ENCODE measurements at regions not wholly inside any gene's neighbourhood (a gene's known extent, or its start where the extent isn't known, plus 50 kb on each side); places are given as distances from the start of the nearest gene placed in this dataset.
"Not testable (repeated sequence)": the region's sequence is repeated elsewhere in the genome, so short reads cannot be mapped to it uniquely, and the experiment has no call there.

DNA sequence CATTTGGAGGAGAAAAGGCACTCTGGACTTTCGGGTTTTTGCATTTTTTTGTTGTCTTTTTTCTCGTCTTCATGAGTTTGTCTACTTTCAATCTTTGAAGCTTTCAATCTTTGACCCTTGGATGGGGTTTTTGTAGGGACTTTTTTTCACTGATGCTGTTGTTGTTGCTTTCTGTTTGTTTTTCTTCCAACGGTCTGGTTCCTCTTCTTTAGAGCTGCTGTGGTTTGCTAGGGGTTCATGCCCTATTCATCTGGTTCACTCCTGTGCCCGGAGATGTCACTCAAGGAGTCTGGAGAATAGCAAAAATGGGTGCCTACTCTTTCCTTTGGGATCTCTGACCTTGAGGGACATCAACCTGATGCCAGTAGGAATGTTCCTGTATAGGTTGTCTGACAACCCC, 378.6 kb upstream of the TYRP1 start:
- no peak for TF ChIP-seq EZH2 (IDR thresholded peaks at IDR 0.05; ENCODE audit: borderline replicate concordance, low read depth, low read length, poor library complexity, severe bottlenecking)
- TF ChIP-seq, protein P1, sequence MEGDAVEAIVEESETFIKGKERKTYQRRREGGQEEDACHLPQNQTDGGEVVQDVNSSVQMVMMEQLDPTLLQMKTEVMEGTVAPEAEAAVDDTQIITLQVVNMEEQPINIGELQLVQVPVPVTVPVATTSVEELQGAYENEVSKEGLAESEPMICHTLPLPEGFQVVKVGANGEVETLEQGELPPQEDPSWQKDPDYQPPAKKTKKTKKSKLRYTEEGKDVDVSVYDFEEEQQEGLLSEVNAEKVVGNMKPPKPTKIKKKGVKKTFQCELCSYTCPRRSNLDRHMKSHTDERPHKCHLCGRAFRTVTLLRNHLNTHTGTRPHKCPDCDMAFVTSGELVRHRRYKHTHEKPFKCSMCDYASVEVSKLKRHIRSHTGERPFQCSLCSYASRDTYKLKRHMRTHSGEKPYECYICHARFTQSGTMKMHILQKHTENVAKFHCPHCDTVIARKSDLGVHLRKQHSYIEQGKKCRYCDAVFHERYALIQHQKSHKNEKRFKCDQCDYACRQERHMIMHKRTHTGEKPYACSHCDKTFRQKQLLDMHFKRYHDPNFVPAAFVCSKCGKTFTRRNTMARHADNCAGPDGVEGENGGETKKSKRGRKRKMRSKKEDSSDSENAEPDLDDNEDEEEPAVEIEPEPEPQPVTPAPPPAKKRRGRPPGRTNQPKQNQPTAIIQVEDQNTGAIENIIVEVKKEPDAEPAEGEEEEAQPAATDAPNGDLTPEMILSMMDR (conservative IDR thresholded peaks at IDR 0.05; ENCODE audit: low read depth, low read length): no peak
- Histone ChIP-seq H3K27me3 (replicated peaks; ENCODE audit: insufficient read depth, low read depth, low read length, poor library complexity) (no peaks in the 10 kb centered on the region), H3K36me3 (ENCODE audit: insufficient read depth, low read length, poor library complexity, severe bottlenecking) (no peaks in the 10 kb centered on the region), H3K4me3 (ENCODE audit: low read depth, low read length, poor library complexity, severe bottlenecking) (no peak overlapping the region), H3K9me3 (ENCODE audit: low read depth, low read length, poor library complexity, severe bottlenecking) (no peaks in the 10 kb centered on the region), H3K4me1 (ENCODE audit: insufficient read depth, low read length, poor library complexity, severe bottlenecking) (no peaks in the 10 kb centered on the region), H3K27ac (ENCODE audit: low read depth, low read length, poor library complexity, severe bottlenecking) (no peak overlapping the region)
- no peak for DNase-seq (ENCODE audit: low spot score)
- ChIA-PET POLR2A (ENCODE audit: low non-redundant PET) (no interaction called here), CTCF (no interaction called here)
- no TSS peak for BruUV-seq (replicated peaks)
- intact Hi-C loops (cut with micrococcal nuclease; ENCODE audit: unreplicated experiment): no loop called here

DNA sequence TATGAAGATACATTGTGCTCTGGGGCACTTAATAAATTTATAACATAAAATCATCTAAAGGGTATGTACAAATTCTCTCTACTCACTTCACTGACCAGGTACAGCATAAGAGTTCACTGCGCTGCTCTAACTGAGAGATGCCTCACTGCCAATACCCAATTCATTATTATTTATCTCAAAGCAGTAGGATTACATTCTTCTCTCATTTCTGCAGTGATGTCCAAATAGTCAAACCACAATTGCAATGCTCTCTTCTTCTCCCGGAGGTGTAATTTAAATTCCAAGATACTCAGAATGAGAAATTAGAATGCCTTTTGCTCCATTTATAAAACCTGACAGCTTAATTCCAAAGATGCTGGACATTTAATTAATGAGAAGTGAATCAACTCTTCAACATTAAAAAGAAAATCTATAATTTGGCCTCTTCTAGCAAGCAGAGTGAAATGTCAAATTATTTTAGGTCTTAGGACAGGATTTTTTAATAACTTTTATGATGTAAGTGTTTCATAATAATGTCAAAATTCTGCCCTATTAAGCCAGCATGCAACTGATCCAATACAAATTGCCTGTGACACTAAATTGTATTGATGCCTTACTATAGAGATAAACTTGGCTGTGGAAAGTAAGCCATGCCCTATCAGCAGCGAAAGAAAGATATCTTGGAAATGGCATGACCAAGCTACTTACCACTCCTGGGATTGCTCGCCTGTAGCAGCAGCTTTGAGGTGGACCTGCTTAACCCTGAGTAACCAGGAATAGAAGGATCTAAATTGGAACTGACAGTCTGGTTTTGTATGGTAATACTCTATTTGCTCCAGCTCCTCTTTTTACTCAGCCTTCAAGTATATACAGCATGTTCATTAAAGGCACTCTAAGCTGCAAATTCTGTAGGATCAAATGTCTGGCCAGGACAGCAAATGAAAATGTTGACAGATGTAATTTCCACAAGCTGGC, 374.2 kb upstream of the TYRP1 start:
- CTCF ChIA-PET: no interaction called here
- TF ChIP-seq EZH2 (IDR thresholded peaks at IDR 0.05; ENCODE audit: borderline replicate concordance, low read depth, low read length, poor library complexity, severe bottlenecking): no peak
- TF ChIP-seq, protein P1 (conservative IDR thresholded peaks at IDR 0.05; ENCODE audit: low read depth, low read length): no peak
- no TSS peak for BruUV-seq (replicated peaks)

GRCh38 chr9:12329623-12329985, 363.6 kb upstream of the TYRP1 start:
- BruUV-seq (replicated peaks): no TSS peak

More for the DNA sequence above, 374.2 kb upstream of the TYRP1 start:
- intact Hi-C loops (cut with micrococcal nuclease; ENCODE audit: unreplicated experiment): no loop called here
- no peak for DNase-seq (ENCODE audit: low spot score)
- Histone ChIP-seq H3K9me3 (ENCODE audit: low read depth, low read length, poor library complexity, severe bottlenecking) (no peaks in the 10 kb centered on the region), H3K4me1 (ENCODE audit: insufficient read depth, low read length, poor library complexity, severe bottlenecking) (no peaks in the 10 kb centered on the region), H3K36me3 (ENCODE audit: insufficient read depth, low read length, poor library complexity, severe bottlenecking) (no peaks in the 10 kb centered on the region), H3K27ac (ENCODE audit: low read depth, low read length, poor library complexity, severe bottlenecking) (no peak overlapping the region), H3K4me3 (ENCODE audit: low read depth, low read length, poor library complexity, severe bottlenecking) (no peak overlapping the region), H3K27me3 (replicated peaks; ENCODE audit: insufficient read depth, low read depth, low read length, poor library complexity) (no peaks in the 10 kb centered on the region)
- POLR2A ChIA-PET (ENCODE audit: low non-redundant PET): no interaction called here

DNA sequence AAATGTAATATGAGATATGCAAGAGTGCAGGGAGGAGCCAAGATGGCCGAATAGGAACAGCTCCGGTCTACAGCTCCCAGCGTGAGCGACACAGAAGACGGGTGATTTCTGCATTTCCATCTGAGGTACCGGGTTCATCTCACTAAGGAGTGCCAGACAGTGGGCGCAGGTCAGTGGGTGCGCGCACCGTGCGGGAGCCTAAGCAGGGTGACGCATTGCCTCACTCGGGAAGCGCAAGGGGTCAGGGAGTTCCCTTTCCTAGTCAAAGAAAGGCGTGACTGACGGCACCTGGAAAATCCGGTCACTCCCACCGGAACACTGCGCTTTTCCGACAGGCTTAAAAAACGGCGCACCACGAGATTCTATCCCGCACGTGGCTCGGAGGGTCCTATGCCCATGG, 359.2 kb upstream of the TYRP1 start:
- H3K27ac ChIP-seq (ENCODE audit: low read depth, low read length, poor library complexity, severe bottlenecking); intact Hi-C loops (cut with micrococcal nuclease; ENCODE audit: unreplicated experiment); POLR2A ChIA-PET (ENCODE audit: low non-redundant PET); CTCF ChIA-PET; H3K4me1 ChIP-seq (ENCODE audit: insufficient read depth, low read length, poor library complexity, severe bottlenecking); H3K4me3 ChIP-seq (ENCODE audit: low read depth, low read length, poor library complexity, severe bottlenecking); DNase-seq (ENCODE audit: low spot score); H3K27me3 ChIP-seq (replicated peaks; ENCODE audit: insufficient read depth, low read depth, low read length, poor library complexity); BruUV-seq (replicated peaks); H3K9me3 ChIP-seq (ENCODE audit: low read depth, low read length, poor library complexity, severe bottlenecking); H3K36me3 ChIP-seq (ENCODE audit: insufficient read depth, low read length, poor library complexity, severe bottlenecking): not testable (repeated sequence)

More at GRCh38 chr9:12329623-12329985, 363.6 kb upstream of the TYRP1 start:
- ChIA-PET CTCF (interaction anchor here (0.5 kb wide), 1 partner anchor 149 kb away, joined by 4 read pairs; no protein-coding TSS in a partner anchor), POLR2A (ENCODE audit: low non-redundant PET) (no interaction called here)
- TF ChIP-seq EZH2 (IDR thresholded peaks at IDR 0.05; ENCODE audit: borderline replicate concordance, low read depth, low read length, poor library complexity, severe bottlenecking): no peak
- TF ChIP-seq, protein P1 (conservative IDR thresholded peaks at IDR 0.05; ENCODE audit: low read depth, low read length): no peak; the same call in 1 of the 2 replicates
- Histone ChIP-seq H3K4me3 (ENCODE audit: low read depth, low read length, poor library complexity, severe bottlenecking) (no peak overlapping the region), H3K9me3 (ENCODE audit: low read depth, low read length, poor library complexity, severe bottlenecking) (no peaks in the 10 kb centered on the region), H3K27me3 (replicated peaks; ENCODE audit: insufficient read depth, low read depth, low read length, poor library complexity) (no peaks in the 10 kb centered on the region), H3K4me1 (ENCODE audit: insufficient read depth, low read length, poor library complexity, severe bottlenecking) (no peaks in the 10 kb centered on the region), H3K27ac (ENCODE audit: low read depth, low read length, poor library complexity, severe bottlenecking) (no peak overlapping the region), H3K36me3 (ENCODE audit: insufficient read depth, low read length, poor library complexity, severe bottlenecking) (no peaks in the 10 kb centered on the region)
- intact Hi-C loops (cut with micrococcal nuclease; ENCODE audit: unreplicated experiment): loop anchor here (5.0 to 10.0 kb wide), 3 partner anchors 975 to 1965 kb away; no protein-coding TSS in a partner anchor
- no peak for DNase-seq (ENCODE audit: low spot score)
